H9 (cell line): ENCODE measurements at regions not wholly inside any gene's neighbourhood (a gene's known extent, or its start where the extent isn't known, plus 50 kb on each side); places are given as distances from the start of the nearest gene placed in this dataset.

Experiments used
- DNase-seq: peaks from one replicate; pipeline ENCODE4 v3.0.0-alpha.2; 2017
- H2AFZ ChIP-seq: one replicate; pipeline ENCODE4 v1.6.1; 2013; ENCODE audit warnings: mild to moderate bottlenecking, low read length, control low read depth, moderate library complexity
- H2AK5ac ChIP-seq: 2 replicates; pipeline ENCODE4 v1.6.1; 2013; ENCODE audit warnings: low read length, control low read depth, mixed read lengths; ENCODE audit not compliant: insufficient read length
- H2BK120ac ChIP-seq: one replicate; pipeline ENCODE4 v1.6.1; 2013; ENCODE audit warnings: low read depth, mild to moderate bottlenecking, low read length, control low read depth, inconsistent platforms; ENCODE audit not compliant: poor library complexity, severe bottlenecking
- H2BK12ac ChIP-seq: 2 replicates; pipeline ENCODE4 v1.6.1; 2013; ENCODE audit warnings: low read length, control low read depth, mixed read lengths, low read depth; ENCODE audit not compliant: insufficient read length
- H2BK15ac ChIP-seq: 2 replicates; pipeline ENCODE4 v1.6.1; 2013; ENCODE audit warnings: low read depth, low read length, control low read depth
- H2BK20ac ChIP-seq: one replicate; pipeline ENCODE4 v1.6.1; 2013; ENCODE audit warnings: low read depth, mild to moderate bottlenecking, low read length, control low read depth, inconsistent platforms; ENCODE audit not compliant: poor library complexity, severe bottlenecking
- H2BK5ac ChIP-seq: 2 replicates; pipeline ENCODE4 v1.6.1; 2013; ENCODE audit warnings: low read length, control low read depth, mixed read lengths; ENCODE audit not compliant: insufficient read length
- H3K14ac ChIP-seq: 2 replicates; pipeline ENCODE4 v1.6.1; 2013; ENCODE audit warnings: low read length, control low read depth; ENCODE audit not compliant: insufficient read depth
- H3K18ac ChIP-seq: 2 replicates; pipeline ENCODE4 v1.6.1; 2013; ENCODE audit warnings: low read depth, mild to moderate bottlenecking, mixed read lengths, low read length, control low read depth; ENCODE audit not compliant: insufficient read length
- H3K23ac ChIP-seq: 2 replicates; pipeline ENCODE4 v1.6.1; 2013; ENCODE audit warnings: low read length, control low read depth, mixed read lengths, low read depth; ENCODE audit not compliant: insufficient read length
- H3K23me2 ChIP-seq: 2 replicates; pipeline ENCODE4 v1.6.1; 2013; ENCODE audit warnings: low read depth, mild to moderate bottlenecking, mixed read lengths, low read length, control low read depth; ENCODE audit not compliant: insufficient read length, poor library complexity, severe bottlenecking
- H3K27ac ChIP-seq: 2 replicates; pipeline ENCODE4 v1.5.1; 2013; ENCODE audit warnings: low read length, control low read depth, mixed read lengths, low read depth; ENCODE audit not compliant: insufficient read length
- H3K27me3 ChIP-seq: 2 replicates; pipeline ENCODE4 v1.6.1; 2013; ENCODE audit warnings: low read length, control low read depth, inconsistent platforms; ENCODE audit not compliant: insufficient read depth
- H3K4ac ChIP-seq: 2 replicates; pipeline ENCODE4 v1.6.1; 2013; ENCODE audit warnings: low read depth, mild to moderate bottlenecking, control low read depth, inconsistent platforms, low read length, moderate library complexity
- H3K4me1 ChIP-seq: 2 replicates; pipeline ENCODE4 v1.6.1; 2013; ENCODE audit warnings: low read length, control low read depth, inconsistent platforms; ENCODE audit not compliant: insufficient read depth
- H3K4me2 ChIP-seq: 2 replicates; pipeline ENCODE4 v1.6.1; 2013; ENCODE audit warnings: low read length, control low read depth, mixed read lengths; ENCODE audit not compliant: insufficient read length, insufficient read depth
- H3K56ac ChIP-seq: 2 replicates; pipeline ENCODE4 v1.6.1; 2013; ENCODE audit warnings: low read depth, mild to moderate bottlenecking, mixed read lengths, low read length, control low read depth; ENCODE audit not compliant: insufficient read length
- H3K79me1 ChIP-seq: 2 replicates; pipeline ENCODE4 v1.6.1; 2013; ENCODE audit warnings: low read depth, mild to moderate bottlenecking, moderate library complexity, low read length, control low read depth, inconsistent platforms; ENCODE audit not compliant: insufficient read depth, poor library complexity, severe bottlenecking
- H3K79me2 ChIP-seq: 2 replicates; pipeline ENCODE4 v1.6.1; 2013; ENCODE audit warnings: low read length, control low read depth, inconsistent platforms; ENCODE audit not compliant: insufficient read depth
- H3K9ac ChIP-seq: 2 replicates; pipeline ENCODE4 v1.6.1; 2013; ENCODE audit warnings: low read length, control low read depth, mixed read lengths; ENCODE audit not compliant: insufficient read length; ENCODE audit errors: extremely low read depth
- H3K9me3 ChIP-seq: one replicate; pipeline ENCODE4 v1.6.1; 2013; ENCODE audit warnings: low read depth, low read length, inconsistent platforms; ENCODE audit not compliant: control insufficient read depth
- H3T11ph ChIP-seq: one replicate; pipeline ENCODE4 v1.6.1; 2013; ENCODE audit warnings: mild to moderate bottlenecking, low read length, control low read depth, inconsistent platforms
- H4K20me1 ChIP-seq: one replicate; pipeline ENCODE4 v1.6.1; 2013; ENCODE audit not compliant: control insufficient read depth, insufficient read length, insufficient read depth
- H4K5ac ChIP-seq: 2 replicates; pipeline ENCODE4 v1.6.1; 2013; ENCODE audit warnings: low read depth, mild to moderate bottlenecking, mixed read lengths, low read length, control low read depth; ENCODE audit not compliant: insufficient read length
- H4K8ac ChIP-seq: replicated peaks from 2 replicates; pipeline ENCODE4 v1.6.1; 2013; ENCODE audit warnings: low read length, control low read depth, mixed read lengths, low read depth; ENCODE audit not compliant: insufficient read length
- H4K91ac ChIP-seq: 2 replicates; pipeline ENCODE4 v1.6.1; 2013; ENCODE audit warnings: low read depth, mild to moderate bottlenecking, moderate library complexity, mixed read lengths, low read length, control low read depth; ENCODE audit not compliant: insufficient read length
- H3K27ac Mint-ChIP-seq, 3 experiments: 2 replicates in 2 of 3; 3 replicates in 1 of 3; pipeline ENCODE4 v1.8.0; 2020 to 2021; ENCODE audit warnings: mixed read lengths in 3 of 3, mild to moderate bottlenecking in 1 of 3, moderate library complexity in 1 of 3
- H3K27me3 Mint-ChIP-seq: 2 replicates; pipeline ENCODE4 v1.8.0; 2021; ENCODE audit warnings: low read depth, mild to moderate bottlenecking, moderate library complexity, mixed read lengths
- H3K36me3 Mint-ChIP-seq, 3 experiments: 2 replicates in 2 of 3; 3 replicates in 1 of 3; pipeline ENCODE4 v1.8.0; 2020 to 2021; ENCODE audit warnings: low read depth in 3 of 3, mixed read lengths in 3 of 3; ENCODE audit not compliant: insufficient read depth in 1 of 3
- H3K4me1 Mint-ChIP-seq, 2 experiments: 2 replicates each; pipeline ENCODE4 v1.8.0; 2020; ENCODE audit warnings: mixed read lengths in 2 of 2
- H3K4me3 Mint-ChIP-seq, 2 experiments: 2 replicates in 1 of 2; 3 replicates in 1 of 2; pipeline ENCODE4 v1.8.0; 2020 to 2021; ENCODE audit warnings: mild to moderate bottlenecking in 2 of 2, mixed read lengths in 2 of 2, moderate library complexity in 1 of 2
- H3K9me3 Mint-ChIP-seq, 2 experiments: 2 replicates in 1 of 2; 3 replicates in 1 of 2; pipeline ENCODE4 v1.8.0; 2020; ENCODE audit warnings: mild to moderate bottlenecking in 2 of 2, mixed read lengths in 2 of 2, moderate library complexity in 1 of 2
- whole genome bisulfite sequencing: extraction: QIAGEN DNeasy Blood & Tissue Kit; methylation state at CpG from one replicate; pipeline ENCODE4 v1.1.7; 2013; ENCODE audit warnings: missing lambda C conversion rate, low lambda C conversion rate, mixed read lengths; ENCODE audit not compliant: insufficient read length; ENCODE audit errors: extremely low coverage; 5-methylcytosine and 5-hydroxymethylcytosine counted together
- TF ChIP-seq, protein P1 (sequence below): fragments of 200-600 bp; sonication (generic); conservative IDR thresholded peaks from 3 replicates; pipeline ENCODE4 v1.8.0; 2021; ENCODE audit warnings: antibody characterized with exemption, mild to moderate bottlenecking

DNA sequence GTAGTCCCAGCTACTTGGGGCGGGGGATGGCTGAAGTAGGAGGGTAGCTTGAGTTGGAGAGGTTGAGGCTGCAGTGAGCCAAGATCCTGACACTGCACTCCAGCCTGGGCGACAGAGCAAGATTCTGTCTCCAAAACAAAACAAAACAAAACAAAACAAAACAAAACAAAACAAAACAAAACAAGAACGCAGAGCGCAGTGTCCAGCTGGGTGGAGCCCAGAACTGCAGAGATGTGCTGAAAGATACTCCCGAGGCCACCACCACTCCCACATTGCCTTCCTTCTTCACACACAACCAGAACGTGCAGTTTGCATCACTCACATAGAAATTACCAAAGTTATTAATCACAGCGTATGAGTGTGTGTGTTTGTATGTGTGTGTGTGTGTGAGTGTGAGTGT lies 222.9 kb upstream of the ASIC2 start:
- H3K4me3 Mint-ChIP-seq = no peak overlapping the region
- Histone ChIP-seq H2BK5ac (no peak overlapping the region), H2AK5ac (no peak overlapping the region), H2BK120ac (no peak overlapping the region), H3K18ac (no peak overlapping the region), H4K5ac (no peak overlapping the region), H4K8ac (no peak overlapping the region), H3K4ac (no peak overlapping the region), H2BK15ac (no peak overlapping the region), H3K79me1 (no peaks in the 10 kb centered on the region), H3K14ac (0 out of 2 replicates have a peak overlapping the region, but pooled peaks have one; percentile 14), H3K4me1 (no peaks in the 10 kb centered on the region), H3K56ac (no peak overlapping the region), H3K23ac (no peak overlapping the region), H3K23me2 (no peaks in the 10 kb centered on the region), H4K91ac (no peak overlapping the region), H3K27ac (no peak overlapping the region), H2AFZ (no peak overlapping the region), H2BK20ac (no peak overlapping the region), H3K4me2 (no peak overlapping the region), H2BK12ac (no peak overlapping the region), H3K27me3 (no peaks in the 10 kb centered on the region), H3K79me2 (no peaks in the 10 kb centered on the region), H3K9me3 (no peaks in the 10 kb centered on the region), H3T11ph (no peak overlapping the region), H3K9ac (no peak overlapping the region), H4K20me1 (no peaks in the 10 kb centered on the region)
- TF ChIP-seq, protein P1, sequence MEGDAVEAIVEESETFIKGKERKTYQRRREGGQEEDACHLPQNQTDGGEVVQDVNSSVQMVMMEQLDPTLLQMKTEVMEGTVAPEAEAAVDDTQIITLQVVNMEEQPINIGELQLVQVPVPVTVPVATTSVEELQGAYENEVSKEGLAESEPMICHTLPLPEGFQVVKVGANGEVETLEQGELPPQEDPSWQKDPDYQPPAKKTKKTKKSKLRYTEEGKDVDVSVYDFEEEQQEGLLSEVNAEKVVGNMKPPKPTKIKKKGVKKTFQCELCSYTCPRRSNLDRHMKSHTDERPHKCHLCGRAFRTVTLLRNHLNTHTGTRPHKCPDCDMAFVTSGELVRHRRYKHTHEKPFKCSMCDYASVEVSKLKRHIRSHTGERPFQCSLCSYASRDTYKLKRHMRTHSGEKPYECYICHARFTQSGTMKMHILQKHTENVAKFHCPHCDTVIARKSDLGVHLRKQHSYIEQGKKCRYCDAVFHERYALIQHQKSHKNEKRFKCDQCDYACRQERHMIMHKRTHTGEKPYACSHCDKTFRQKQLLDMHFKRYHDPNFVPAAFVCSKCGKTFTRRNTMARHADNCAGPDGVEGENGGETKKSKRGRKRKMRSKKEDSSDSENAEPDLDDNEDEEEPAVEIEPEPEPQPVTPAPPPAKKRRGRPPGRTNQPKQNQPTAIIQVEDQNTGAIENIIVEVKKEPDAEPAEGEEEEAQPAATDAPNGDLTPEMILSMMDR = no peak
- H3K9me3 Mint-ChIP-seq = no peaks in the 10 kb centered on the region
- H3K27ac Mint-ChIP-seq = no peak overlapping the region
- H3K36me3 Mint-ChIP-seq = no peaks in the 10 kb centered on the region
- peaks cover 0 to 6% of the 10 kb centered on the region in 2 experiments; a peak in 2 of 4 replicates for H3K4me1 Mint-ChIP-seq
- peaks cover 20% of the 10 kb centered on the region for H3K27me3 Mint-ChIP-seq
- DNase-seq = no peak
- WGBS = no CpG with 5 or more reads among the region's 7 CpGs
